Adrenal gland (tissue), 9 donors: ENCODE measurements at regions not wholly inside any gene's neighbourhood (a gene's known extent, or its start where the extent isn't known, plus 50 kb on each side); places are given as distances from the start of the nearest gene placed in this dataset.

Source experiments
- DNase-seq, 7 donors: peaks; one replicate each; pipeline ENCODE4 v3.0.0-alpha.2; 2019 to 2020
- H3K27ac ChIP-seq, 5 donors: fragments of 200-600 bp; sonication (generic) in 4 of 5; 1 replicate in 3 of 5; 2 replicates in 2 of 5; pipeline versions ENCODE4 v1.5.1 to v1.8.0; 2016 to 2020; ENCODE audit warnings: mild to moderate bottlenecking in 1 of 5
- H3K27me3 ChIP-seq: fragments of 200-600 bp; 2 replicates; pipeline ENCODE4 v1.8.0; 2021
- H3K36me3 ChIP-seq, 2 donors: fragments of 200-600 bp; replicated peaks in 1 of 2; 1 replicate in 1 of 2; 2 replicates in 1 of 2; pipeline versions ENCODE4 v1.5.1 to v1.8.0; 2018 to 2022
- H3K4me1 ChIP-seq, 2 donors: fragments of 200-600 bp; replicated peaks in 1 of 2; 1 replicate in 1 of 2; 2 replicates in 1 of 2; pipeline versions ENCODE4 v1.5.1 to v1.8.0; 2018 to 2021
- H3K4me3 ChIP-seq, 4 donors: fragments of 200-600 bp; sonication (generic) in 3 of 4; one replicate each; pipeline ENCODE4 v1.5.1; 2016 to 2018
- H3K9me3 ChIP-seq, 3 donors: fragments of 200-600 bp; sonication (generic) in 1 of 3; replicated peaks in 1 of 3; 1 replicate in 2 of 3; 2 replicates in 1 of 3; pipeline versions ENCODE4 v1.5.1 to v1.8.0; 2016 to 2021
- POLR2A ChIP-seq, 2 donors: fragments of 450-650 bp; IDR thresholded peaks; one replicate each; pipeline ENCODE4 v1.6.1; 2017; ENCODE audit warnings: antibody characterized with exemption in 2 of 2, mild to moderate bottlenecking in 2 of 2, moderate library complexity in 1 of 2
- WGBS, 4 donors: extraction: QIAGEN DNeasy Blood & Tissue Kit in 2 of 4; methylation state at CpG; one replicate each; pipeline versions ENCODE4 v1.1.5 to v1.1.7; 2013 to 2017; 5-methylcytosine and 5-hydroxymethylcytosine counted together
- intact Hi-C, 2 donors: fragments of 100-400 bp; cut with DNase I; formaldehyde crosslinking; loops; one replicate each; pipeline versions ENCODE4 v1.14.1 to v1.15.0; 2022 to 2023
- TF ChIP-seq, protein P1 (sequence below), 6 experiments: fragments of 450-650 bp in 4 of 6; fragments of 200-600 bp in 2 of 6; sonication (generic) in 1 of 6; IDR thresholded peaks; 1 replicate in 5 of 6; 2 replicates in 1 of 6; pipeline versions ENCODE4 v1.5.1 to v1.8.0; 2016 to 2021; ENCODE audit warnings: antibody characterized with exemption in 6 of 6, mild to moderate bottlenecking in 2 of 6, moderate library complexity in 1 of 6
- donor health status: healthy with polysubstance abuse.
- donor health status: Bipolar disorder and iron deficiency.
- donor health status: DM: yes; HTN: yes; CAD: no.
- donor health status: DM: no; HTN: no; CAD: no.
- donor health status: DM: no; HTN: no; CAD: no.

DNA sequence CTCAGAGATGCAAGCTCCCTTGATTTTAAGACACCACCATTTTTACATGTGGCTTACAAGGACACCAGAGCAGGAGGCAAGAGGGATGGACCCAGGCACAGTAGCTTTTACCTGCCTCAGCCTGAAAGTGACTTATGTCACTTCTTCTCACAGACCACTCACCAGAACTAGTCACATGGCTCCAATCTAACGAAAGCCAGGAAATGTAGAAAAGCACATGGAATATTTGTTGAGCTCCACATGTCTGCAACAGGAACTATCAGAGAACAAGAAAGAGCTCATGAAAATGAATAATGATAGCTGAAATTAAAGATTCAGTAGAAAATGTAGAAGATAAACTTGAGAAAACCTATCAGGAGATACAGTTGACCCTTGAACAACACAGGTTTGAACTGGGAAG lies 69.4 kb downstream of the ZNF648 start:
- whole genome bisulfite sequencing, 4 donors, result 44 to 68% (median 63%) methylated on average over 1 of the region's 1 CpG
- Histone ChIP-seq H3K27ac (no peak overlapping the region), H3K36me3 (no peaks in the 10 kb centered on the region), H3K9me3 (no peaks in the 10 kb centered on the region), H3K4me1 (no peaks in the 10 kb centered on the region), H3K27me3 (no peaks in the 10 kb centered on the region), H3K4me3 (no peak overlapping the region)
- intact Hi-C loops, result no loop called here
- DNase-seq, result no peak
- no peak for TF ChIP-seq POLR2A (IDR thresholded peaks at IDR 0.05)
- TF ChIP-seq, protein P1, sequence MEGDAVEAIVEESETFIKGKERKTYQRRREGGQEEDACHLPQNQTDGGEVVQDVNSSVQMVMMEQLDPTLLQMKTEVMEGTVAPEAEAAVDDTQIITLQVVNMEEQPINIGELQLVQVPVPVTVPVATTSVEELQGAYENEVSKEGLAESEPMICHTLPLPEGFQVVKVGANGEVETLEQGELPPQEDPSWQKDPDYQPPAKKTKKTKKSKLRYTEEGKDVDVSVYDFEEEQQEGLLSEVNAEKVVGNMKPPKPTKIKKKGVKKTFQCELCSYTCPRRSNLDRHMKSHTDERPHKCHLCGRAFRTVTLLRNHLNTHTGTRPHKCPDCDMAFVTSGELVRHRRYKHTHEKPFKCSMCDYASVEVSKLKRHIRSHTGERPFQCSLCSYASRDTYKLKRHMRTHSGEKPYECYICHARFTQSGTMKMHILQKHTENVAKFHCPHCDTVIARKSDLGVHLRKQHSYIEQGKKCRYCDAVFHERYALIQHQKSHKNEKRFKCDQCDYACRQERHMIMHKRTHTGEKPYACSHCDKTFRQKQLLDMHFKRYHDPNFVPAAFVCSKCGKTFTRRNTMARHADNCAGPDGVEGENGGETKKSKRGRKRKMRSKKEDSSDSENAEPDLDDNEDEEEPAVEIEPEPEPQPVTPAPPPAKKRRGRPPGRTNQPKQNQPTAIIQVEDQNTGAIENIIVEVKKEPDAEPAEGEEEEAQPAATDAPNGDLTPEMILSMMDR (IDR thresholded peaks at IDR 0.05), result no peak

DNA sequence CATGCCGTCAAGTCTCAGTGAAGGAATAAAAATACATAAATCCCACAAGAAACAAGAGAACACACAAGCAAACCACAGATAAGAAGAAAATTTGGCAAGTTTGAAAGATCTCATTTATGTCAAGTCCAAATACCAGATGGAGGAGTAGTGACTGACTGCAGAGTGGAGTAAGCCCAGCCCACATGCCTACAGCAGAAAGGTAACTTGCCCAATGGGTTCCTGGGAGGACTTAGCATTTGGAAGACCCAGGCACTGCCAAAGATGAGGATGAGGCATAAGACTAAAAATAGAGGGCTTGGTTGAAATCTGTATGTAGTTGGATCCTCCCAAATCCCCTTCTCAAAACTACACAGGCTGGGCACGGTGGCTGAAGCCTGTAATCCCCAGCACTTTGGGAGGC lies 70.8 kb downstream of the ZNF648 start:
- Histone ChIP-seq H3K27ac (no peak overlapping the region), H3K27me3 (no peaks in the 10 kb centered on the region), H3K9me3 (no peaks in the 10 kb centered on the region), H3K36me3 (no peaks in the 10 kb centered on the region), H3K4me1 (no peaks in the 10 kb centered on the region), H3K4me3 (no peak overlapping the region)
- 73 to 88% (median 79%) methylated on average over 2 of the region's 2 CpGs for WGBS, 4 donors
- intact Hi-C loops, result no loop called here
- TF ChIP-seq, protein P1 (IDR thresholded peaks at IDR 0.05), result no peak
- no peak for TF ChIP-seq POLR2A (IDR thresholded peaks at IDR 0.05)
- DNase-seq, result no peak

GRCh38 chr1:181989261-181989920 lies 72.1 kb downstream of the ZNF648 start:
- intact Hi-C loops, result no loop called here

DNA sequence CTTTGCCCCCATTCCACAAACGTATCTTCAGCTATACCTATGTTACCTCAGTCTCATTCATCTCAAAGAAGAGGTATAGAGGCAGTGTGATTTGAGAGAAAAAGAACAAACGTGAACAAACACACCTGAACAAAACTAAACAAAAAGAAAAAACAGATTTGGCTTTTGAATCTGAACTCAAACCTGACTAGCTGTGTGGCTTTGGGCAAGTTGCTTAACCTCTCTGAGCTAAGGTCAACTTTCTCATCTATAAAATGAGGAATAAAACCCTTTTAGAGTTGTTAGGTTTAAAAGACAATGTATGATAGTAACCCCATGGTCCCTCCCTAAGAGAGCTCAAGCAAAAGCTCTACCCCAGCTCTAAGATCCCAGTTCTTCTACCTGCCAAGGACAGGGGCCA lies 73.5 kb downstream of the ZNF648 start:
- H3K27ac ChIP-seq, result no peak overlapping the region
- 48 to 61% (median 56%) methylated on average over 2 of the region's 2 CpGs for WGBS, 4 donors
- no peaks in the 10 kb centered on the region for H3K27me3 ChIP-seq
- no peak overlapping the region for H3K4me3 ChIP-seq
- intact Hi-C loops, result no loop called here
- no peaks in the 10 kb centered on the region for H3K9me3 ChIP-seq
- TF ChIP-seq, protein P1 (IDR thresholded peaks at IDR 0.05), result no peak
- no peak for TF ChIP-seq POLR2A (IDR thresholded peaks at IDR 0.05)
- H3K4me1 ChIP-seq, result no peaks in the 10 kb centered on the region
- H3K36me3 ChIP-seq, result no peaks in the 10 kb centered on the region
- no peak for DNase-seq

More at GRCh38 chr1:181989261-181989920, 72.1 kb downstream of the ZNF648 start:
- H3K27ac ChIP-seq, result no peak overlapping the region
- no peaks in the 10 kb centered on the region for H3K9me3 ChIP-seq
- no peaks in the 10 kb centered on the region for H3K36me3 ChIP-seq
- TF ChIP-seq POLR2A (IDR thresholded peaks at IDR 0.05), result no peak
- TF ChIP-seq, protein P1 (IDR thresholded peaks at IDR 0.05), result no peak
- no peak for DNase-seq
- no peaks in the 10 kb centered on the region for H3K27me3 ChIP-seq
- WGBS, 4 donors, result 81 to 92% (median 87%) methylated on average over 2 of the region's 2 CpGs
- no peak overlapping the region for H3K4me3 ChIP-seq
- no peaks in the 10 kb centered on the region for H3K4me1 ChIP-seq
